ENCODE measurements at regions not wholly inside any gene's neighbourhood (a gene's known extent, or its start where the extent isn't known, plus 50 kb on each side); places are given as distances from the start of the nearest gene placed in this dataset.

- TF ChIP-seq POLR2AphosphoS5 (IDR thresholded peaks at IDR 0.05; ENCODE audit: low read depth, low read length) (no peak), EZH2phosphoT487 (IDR thresholded peaks at IDR 0.05; ENCODE audit: borderline replicate concordance) (no peak), FOSL1 (IDR thresholded peaks at IDR 0.05; ENCODE audit: low read depth) (no peak), ATF3 (IDR thresholded peaks at IDR 0.05) (no peak), CEBPB (IDR thresholded peaks at IDR 0.05; ENCODE audit: low read depth) (no peak), REST (IDR thresholded peaks at IDR 0.05; ENCODE audit: low read depth) (no peak), CBX3 (IDR thresholded peaks at IDR 0.05; ENCODE audit: low read depth) (no peak)
- H3K79me2 ChIP-seq (ENCODE audit: insufficient read depth, low read length): no peaks in the 10 kb centered on the region
- no peak for ATAC-seq
- RAD21 ChIA-PET (ENCODE audit: low non-redundant PET in 1 of 2, low total read pairs in 2 of 2, uncharacterized antibody in 2 of 2, unreplicated experiment in 2 of 2): no interaction called here
- H3K36me3 ChIP-seq (ENCODE audit: control insufficient read depth in 1 of 2, insufficient read depth in 2 of 2, low read length in 2 of 2): no peaks in the 10 kb centered on the region
- CTCF ChIA-PET: no interaction called here
- POLR2A ChIA-PET: no interaction called here
- H3K9me3 ChIP-seq (ENCODE audit: control insufficient read depth in 1 of 2, insufficient read depth in 1 of 2, low read depth in 1 of 2, low read length in 2 of 2): peaks cover 13 to 20% of the 10 kb centered on the region in 2 experiments; a peak in 3 of 4 replicates
- no peaks in the 10 kb centered on the region for H4K20me1 ChIP-seq (ENCODE audit: insufficient read depth)
- no peaks in the 10 kb centered on the region for H3K27me3 ChIP-seq (ENCODE audit: insufficient read depth, low read length)
- H2AFZ ChIP-seq (ENCODE audit: low read depth, low read length, poor library complexity, severe bottlenecking): no peak overlapping the region
- no peaks in the 10 kb centered on the region for H3K9me2 ChIP-seq (ENCODE audit: insufficient read depth)
- no peaks in the 10 kb centered on the region for H3K4me1 ChIP-seq (ENCODE audit: control insufficient read depth in 1 of 2, insufficient read depth in 2 of 2, low read length in 2 of 2)
- no peak overlapping the region for H3K9ac ChIP-seq (ENCODE audit: low read length)
- H3K4me3 ChIP-seq (replicated peaks in 1 of 2; ENCODE audit: low read depth in 1 of 2, low read length in 2 of 2): no peak overlapping the region
- H3K4me2 ChIP-seq (ENCODE audit: low read length): no peak overlapping the region
- DNase-seq (ENCODE audit: low read depth, low spot score): no peak
- intact Hi-C loops (cut with micrococcal nuclease): no loop called here
- no peak overlapping the region for H3K27ac ChIP-seq (ENCODE audit: low read depth, low read length)
- BruUV-seq (replicated peaks): no TSS peak
Measured at GRCh38 chr21:19844334-19844733, 1153.9 kb upstream of the NCAM2 start.

GRCh38 chr21:19850157-19850556, 1148.1 kb upstream of the NCAM2 start:
- TF ChIP-seq ZFX (IDR thresholded peaks at IDR 0.05) (no peak), RAD21 (IDR thresholded peaks at IDR 0.05; ENCODE audit: low read depth) (no peak), ZBTB33 (IDR thresholded peaks at IDR 0.05; ENCODE audit: extremely low read depth, insufficient replicate concordance, low read length) (no peak)
- CTCF ChIA-PET: no interaction called here
- Histone ChIP-seq H4K20me1 (ENCODE audit: insufficient read depth) (no peaks in the 10 kb centered on the region), H3K4me1 (ENCODE audit: control insufficient read depth in 1 of 2, insufficient read depth in 2 of 2, low read length in 2 of 2) (no peaks in the 10 kb centered on the region), H3K9me3 (ENCODE audit: control insufficient read depth in 1 of 2, insufficient read depth in 1 of 2, low read depth in 1 of 2, low read length in 2 of 2) (peaks cover 13 to 29% of the 10 kb centered on the region in 2 experiments), H3K9me2 (ENCODE audit: insufficient read depth) (no peaks in the 10 kb centered on the region), H3K4me2 (ENCODE audit: low read length) (no peak overlapping the region), H3K4me3 (replicated peaks in 1 of 2; ENCODE audit: low read depth in 1 of 2, low read length in 2 of 2) (no peak overlapping the region), H3K79me2 (ENCODE audit: insufficient read depth, low read length) (no peaks in the 10 kb centered on the region), H3K36me3 (ENCODE audit: control insufficient read depth in 1 of 2, insufficient read depth in 2 of 2, low read length in 2 of 2) (no peaks in the 10 kb centered on the region), H3K27ac (ENCODE audit: low read depth, low read length) (no peak overlapping the region), H2AFZ (ENCODE audit: low read depth, low read length, poor library complexity, severe bottlenecking) (no peak overlapping the region), H3K27me3 (ENCODE audit: insufficient read depth, low read length) (no peaks in the 10 kb centered on the region), H3K9ac (ENCODE audit: low read length) (no peak overlapping the region)
- no peak for ATAC-seq
- intact Hi-C loops (cut with micrococcal nuclease): no loop called here
- no TSS peak for BruUV-seq (replicated peaks)
- DNase-seq (ENCODE audit: low read depth, low spot score): no peak
- POLR2A ChIA-PET: no interaction called here
- RAD21 ChIA-PET (ENCODE audit: low non-redundant PET in 1 of 2, low total read pairs in 2 of 2, uncharacterized antibody in 2 of 2, unreplicated experiment in 2 of 2): no interaction called here

Measured in HCT116 (cell line).